ENCODE measurements at regions not wholly inside any gene's neighbourhood (a gene's known extent, or its start where the extent isn't known, plus 50 kb on each side); places are given as distances from the start of the nearest gene placed in this dataset.
"Not testable (repeated sequence)": the region's sequence is repeated elsewhere in the genome, so short reads cannot be mapped to it uniquely, and the experiment has no call there.

- no peaks in the 10 kb centered on the region for H3K36me3 ChIP-seq (ENCODE audit: insufficient read depth, low read length)
- no peaks in the 10 kb centered on the region for H3K9me3 ChIP-seq (ENCODE audit: control insufficient read depth, insufficient read depth, low read length)
- H3K9ac ChIP-seq (ENCODE audit: low read depth, low read length), result no peak overlapping the region
These were observed 80.7 kb upstream of the TMEM164 start for GRCh38 chrX:109922190-109922589.

DNA sequence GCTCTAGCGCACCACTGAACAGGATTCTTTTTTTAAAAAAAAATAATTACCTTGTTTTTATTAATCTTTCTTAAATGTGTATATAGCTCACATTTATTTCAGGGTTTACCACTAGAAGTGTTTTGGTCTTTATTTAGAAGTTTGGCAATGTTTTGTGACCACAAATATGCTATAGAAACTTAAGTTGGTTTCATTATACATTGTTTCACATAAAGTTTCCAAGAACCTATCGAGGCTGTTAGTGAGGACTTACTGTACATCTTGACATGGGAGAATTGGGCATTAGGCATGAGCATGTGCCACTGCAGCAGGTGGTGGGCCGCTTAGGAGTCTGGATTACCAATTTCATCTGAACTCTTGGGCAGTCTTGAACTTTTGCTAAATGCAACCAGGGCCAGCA, 77.9 kb upstream of the TMEM164 start:
- not testable (repeated sequence) for H3K4me1 ChIP-seq (ENCODE audit: insufficient read depth, low read length); H3K9ac ChIP-seq (ENCODE audit: low read depth, low read length); H3K9me3 ChIP-seq (ENCODE audit: control insufficient read depth, insufficient read depth, low read length); H3K36me3 ChIP-seq (ENCODE audit: insufficient read depth, low read length)

More at GRCh38 chrX:109922190-109922589, 80.7 kb upstream of the TMEM164 start:
- H3K4me1 ChIP-seq (ENCODE audit: insufficient read depth, low read length), result no peaks in the 10 kb centered on the region

GRCh38 chrX:109925656-109926055, 77.3 kb upstream of the TMEM164 start:
- H3K9me3 ChIP-seq (ENCODE audit: control insufficient read depth, insufficient read depth, low read length), result no peaks in the 10 kb centered on the region
- no peaks in the 10 kb centered on the region for H3K36me3 ChIP-seq (ENCODE audit: insufficient read depth, low read length)
- no peaks in the 10 kb centered on the region for H3K4me1 ChIP-seq (ENCODE audit: insufficient read depth, low read length)
- no peak overlapping the region for H3K9ac ChIP-seq (ENCODE audit: low read depth, low read length)

DNA sequence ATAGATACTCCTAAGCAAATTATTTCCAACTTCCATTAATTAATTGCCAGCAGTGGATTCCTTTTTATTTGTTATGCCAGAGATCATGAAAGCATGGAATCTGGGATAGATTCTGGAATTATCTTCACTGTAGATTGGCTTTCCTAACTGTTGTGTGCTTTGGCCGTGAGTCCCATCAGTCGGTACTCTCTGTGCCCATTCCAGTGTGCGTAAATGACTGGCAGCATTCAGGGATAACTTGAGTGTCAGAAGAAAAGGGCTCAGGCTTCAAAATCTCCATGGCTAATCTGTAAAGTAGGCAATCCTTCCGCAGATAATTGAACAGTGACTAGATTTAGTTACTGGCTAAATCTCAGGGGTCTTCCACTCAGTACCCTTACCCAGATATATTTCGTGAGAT, 76.8 kb upstream of the TMEM164 start:
- no peaks in the 10 kb centered on the region for H3K4me1 ChIP-seq (ENCODE audit: insufficient read depth, low read length)
- no peaks in the 10 kb centered on the region for H3K9me3 ChIP-seq (ENCODE audit: control insufficient read depth, insufficient read depth, low read length)
- no peaks in the 10 kb centered on the region for H3K36me3 ChIP-seq (ENCODE audit: insufficient read depth, low read length)
- no peak overlapping the region for H3K9ac ChIP-seq (ENCODE audit: low read depth, low read length)

DNA sequence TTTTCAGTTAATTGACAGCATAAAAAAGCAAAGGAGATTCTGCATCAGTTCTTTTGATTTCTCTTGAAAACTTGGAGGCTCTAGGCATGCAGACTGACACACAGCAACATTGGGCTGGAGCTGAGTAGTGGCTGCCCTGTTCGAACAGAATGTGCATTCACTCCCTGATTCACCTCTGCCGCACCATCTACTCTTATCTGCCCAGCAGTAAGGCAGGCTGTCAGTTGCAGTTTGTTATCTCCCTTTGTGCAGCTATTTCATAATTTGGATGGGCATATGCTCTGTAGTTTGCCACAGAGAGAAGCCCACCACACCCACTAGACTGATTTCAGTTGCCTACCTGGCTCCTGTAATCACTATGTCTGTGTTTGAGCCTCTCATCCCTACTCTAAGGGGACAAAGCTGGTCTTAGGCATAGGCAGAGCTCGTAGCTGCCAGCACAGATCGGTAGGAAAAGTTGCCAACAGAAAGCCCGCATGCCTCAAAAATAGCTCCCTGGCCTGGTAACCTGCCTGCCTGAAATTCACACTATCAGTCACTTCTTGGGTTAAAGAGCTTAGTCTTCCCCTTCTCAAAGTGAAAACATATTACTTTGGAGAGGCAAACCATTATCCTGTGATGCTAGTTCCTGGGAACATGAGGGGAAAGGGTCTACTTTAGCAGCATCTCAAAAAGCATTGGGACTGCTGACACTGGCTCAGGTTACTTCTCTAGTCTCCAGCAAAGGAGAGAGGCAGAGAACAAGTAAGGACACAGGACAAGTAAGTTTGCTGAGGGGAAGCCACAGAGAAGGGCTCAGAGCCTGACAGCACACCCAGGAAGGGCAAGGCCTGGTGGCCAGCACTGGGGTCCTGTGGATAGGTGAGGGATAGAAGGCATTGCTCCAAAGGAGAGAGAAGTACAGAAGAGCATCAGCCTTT, 75.9 kb upstream of the TMEM164 start:
- H3K36me3 ChIP-seq (ENCODE audit: insufficient read depth, low read length), result no peaks in the 10 kb centered on the region
- no peaks in the 10 kb centered on the region for H3K4me1 ChIP-seq (ENCODE audit: insufficient read depth, low read length)
- H3K9me3 ChIP-seq (ENCODE audit: control insufficient read depth, insufficient read depth, low read length), result no peaks in the 10 kb centered on the region
- H3K9ac ChIP-seq (ENCODE audit: low read depth, low read length), result no peak overlapping the region

DNA sequence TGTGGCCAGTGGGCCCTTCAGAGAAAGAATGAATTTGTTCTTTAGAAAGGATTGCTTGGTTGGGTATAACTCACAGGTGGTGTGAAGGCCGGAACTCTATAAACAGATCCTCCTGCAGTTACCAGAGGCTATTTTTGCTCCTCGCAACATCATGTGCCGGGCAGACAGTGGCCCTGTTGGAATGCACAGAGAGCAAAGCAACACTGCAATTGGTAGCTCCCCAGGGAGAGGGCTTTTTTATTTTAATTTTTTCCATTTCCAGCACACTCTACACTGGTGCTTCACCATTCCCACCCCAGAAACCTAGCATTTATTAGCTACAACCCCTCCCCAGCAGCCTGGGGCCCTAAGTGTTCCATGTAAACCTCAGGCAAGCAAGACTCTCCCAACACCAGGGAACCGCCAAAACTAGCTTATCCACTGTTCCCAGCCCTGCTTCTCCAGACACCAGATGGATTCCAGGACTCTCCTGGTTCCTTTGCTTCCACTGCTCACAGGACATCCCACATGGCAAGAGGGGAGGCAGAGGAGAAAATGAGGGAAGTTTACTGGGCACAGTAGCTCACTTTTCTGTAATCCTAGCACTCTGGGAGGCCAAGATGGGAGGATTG, 75.1 kb upstream of the TMEM164 start:
- Histone ChIP-seq H3K9me3 (ENCODE audit: control insufficient read depth, insufficient read depth, low read length) (no peaks in the 10 kb centered on the region), H3K36me3 (ENCODE audit: insufficient read depth, low read length) (no peaks in the 10 kb centered on the region), H3K4me1 (ENCODE audit: insufficient read depth, low read length) (no peaks in the 10 kb centered on the region), H3K9ac (ENCODE audit: low read depth, low read length) (no peak overlapping the region)

GRCh38 chrX:109928596-109929335, 74.1 kb upstream of the TMEM164 start:
- H3K9ac ChIP-seq (ENCODE audit: low read depth, low read length), result no peak overlapping the region
- H3K4me1 ChIP-seq (ENCODE audit: insufficient read depth, low read length), result no peaks in the 10 kb centered on the region
- H3K9me3 ChIP-seq (ENCODE audit: control insufficient read depth, insufficient read depth, low read length), result no peaks in the 10 kb centered on the region
- no peaks in the 10 kb centered on the region for H3K36me3 ChIP-seq (ENCODE audit: insufficient read depth, low read length)

- H3K9ac ChIP-seq (ENCODE audit: low read depth, low read length), result no peak overlapping the region
- no peaks in the 10 kb centered on the region for H3K4me1 ChIP-seq (ENCODE audit: insufficient read depth, low read length)
- no peaks in the 10 kb centered on the region for H3K9me3 ChIP-seq (ENCODE audit: control insufficient read depth, insufficient read depth, low read length)
- H3K36me3 ChIP-seq (ENCODE audit: insufficient read depth, low read length), result no peaks in the 10 kb centered on the region
These were observed 71.2 kb upstream of the TMEM164 start for GRCh38 chrX:109931677-109932076.

GRCh38 chrX:109934434-109934833, 68.5 kb upstream of the TMEM164 start:
- Histone ChIP-seq H3K36me3 (ENCODE audit: insufficient read depth, low read length) (no peaks in the 10 kb centered on the region), H3K9ac (ENCODE audit: low read depth, low read length) (no peak overlapping the region), H3K4me1 (ENCODE audit: insufficient read depth, low read length) (no peaks in the 10 kb centered on the region), H3K9me3 (ENCODE audit: control insufficient read depth, insufficient read depth, low read length) (no peaks in the 10 kb centered on the region)

DNA sequence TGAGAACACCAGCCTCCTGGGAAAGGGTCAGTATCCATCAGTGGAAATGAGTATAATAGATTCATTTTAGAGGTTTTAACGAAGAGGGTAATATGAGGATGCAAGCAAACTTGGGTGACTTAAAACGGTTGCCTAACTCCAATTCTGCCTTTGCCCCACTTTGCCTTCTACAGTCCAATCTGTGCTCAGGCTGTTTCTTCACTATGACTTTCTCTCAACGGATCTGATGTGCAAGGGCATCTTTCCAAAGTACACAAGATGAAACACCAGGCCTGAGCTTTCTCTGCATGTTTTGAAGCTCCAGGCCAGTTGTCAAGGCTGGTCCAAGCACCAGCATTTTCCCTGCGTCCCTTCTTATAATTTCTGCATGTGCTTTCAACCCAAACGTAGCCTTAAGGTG, 68.0 kb upstream of the TMEM164 start:
- no peaks in the 10 kb centered on the region for H3K36me3 ChIP-seq (ENCODE audit: insufficient read depth, low read length)
- no peaks in the 10 kb centered on the region for H3K9me3 ChIP-seq (ENCODE audit: control insufficient read depth, insufficient read depth, low read length)
- no peaks in the 10 kb centered on the region for H3K4me1 ChIP-seq (ENCODE audit: insufficient read depth, low read length)
- no peak overlapping the region for H3K9ac ChIP-seq (ENCODE audit: low read depth, low read length)

- no peaks in the 10 kb centered on the region for H3K36me3 ChIP-seq (ENCODE audit: insufficient read depth, low read length)
These were observed 66.8 kb upstream of the TMEM164 start for GRCh38 chrX:109936114-109936513.

GRCh38 chrX:109936598-109936997, 66.3 kb upstream of the TMEM164 start:
- H3K36me3 ChIP-seq (ENCODE audit: insufficient read depth, low read length), result no peaks in the 10 kb centered on the region
- no peaks in the 10 kb centered on the region for H3K9me3 ChIP-seq (ENCODE audit: control insufficient read depth, insufficient read depth, low read length)
- H3K9ac ChIP-seq (ENCODE audit: low read depth, low read length), result no peak overlapping the region
- H3K4me1 ChIP-seq (ENCODE audit: insufficient read depth, low read length), result no peaks in the 10 kb centered on the region

More at GRCh38 chrX:109936114-109936513, 66.8 kb upstream of the TMEM164 start:
- Histone ChIP-seq H3K9me3 (ENCODE audit: control insufficient read depth, insufficient read depth, low read length) (no peaks in the 10 kb centered on the region), H3K4me1 (ENCODE audit: insufficient read depth, low read length) (no peaks in the 10 kb centered on the region), H3K9ac (ENCODE audit: low read depth, low read length) (no peak overlapping the region)

- Histone ChIP-seq H3K36me3 (ENCODE audit: insufficient read depth, low read length) (no peaks in the 10 kb centered on the region), H3K9ac (ENCODE audit: low read depth, low read length) (no peak overlapping the region), H3K9me3 (ENCODE audit: control insufficient read depth, insufficient read depth, low read length) (no peaks in the 10 kb centered on the region), H3K4me1 (ENCODE audit: insufficient read depth, low read length) (peaks cover 3% of the 10 kb centered on the region; the same call in 1 of the 2 replicates)
These were observed 63.4 kb upstream of the TMEM164 start for GRCh38 chrX:109939498-109939897.

DNA sequence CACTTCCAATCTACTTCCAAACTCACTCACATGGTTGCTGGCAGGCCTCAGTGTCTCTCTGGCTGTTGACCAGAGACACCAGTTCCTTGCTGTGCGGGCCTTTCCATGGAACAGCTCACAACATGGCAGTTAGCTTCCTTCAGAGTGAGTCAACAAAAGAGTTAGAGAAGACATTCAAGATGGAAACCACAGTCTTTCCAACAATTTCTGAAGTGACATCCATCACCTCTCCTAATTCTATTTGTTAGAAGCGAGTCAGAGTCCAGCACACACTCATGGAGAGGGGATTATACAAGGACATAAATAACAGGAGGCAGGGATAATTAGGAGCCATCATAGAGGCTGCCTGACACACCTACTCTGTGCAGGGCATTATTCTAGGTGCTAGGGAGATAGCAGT, 62.5 kb upstream of the TMEM164 start:
- H3K9me3 ChIP-seq (ENCODE audit: control insufficient read depth, insufficient read depth, low read length), result no peaks in the 10 kb centered on the region
- H3K9ac ChIP-seq (ENCODE audit: low read depth, low read length), result no peak overlapping the region
- no peaks in the 10 kb centered on the region for H3K36me3 ChIP-seq (ENCODE audit: insufficient read depth, low read length)

More for the DNA sequence above, 62.5 kb upstream of the TMEM164 start:
- peaks cover 3% of the 10 kb centered on the region; the same call in 1 of the 2 replicates for H3K4me1 ChIP-seq (ENCODE audit: insufficient read depth, low read length)
